LNCAP (cell line): ENCODE measurements at regions not wholly inside any gene's neighbourhood (a gene's known extent, or its start where the extent isn't known, plus 50 kb on each side); places are given as distances from the start of the nearest gene placed in this dataset.
A peak's percentile ranks its signal among the peaks of the same experiment; 100 is the strongest.

ENCODE experiments used
- CTCF ChIP-seq: fragments of 450-650 bp; IDR thresholded peaks from 2 replicates; pipeline ENCODE4 v1.5.1; 2017; ENCODE audit warnings: mild to moderate bottlenecking

GRCh38 chr3:193775421-193776077 lies 182.5 kb downstream of the OPA1 start:
- no peak for TF ChIP-seq CTCF

- TF ChIP-seq CTCF: no peak
These were observed 183.8 kb downstream of the OPA1 start for GRCh38 chr3:193776626-193777358.

GRCh38 chr3:193777524-193777923 lies 184.5 kb downstream of the OPA1 start:
- no peak for TF ChIP-seq CTCF

GRCh38 chr3:193778676-193779075 lies 185.7 kb downstream of the OPA1 start:
- TF ChIP-seq CTCF: no peak

GRCh38 chr3:193779933-193780332 lies 186.9 kb downstream of the OPA1 start:
- TF ChIP-seq CTCF: no peak

GRCh38 chr3:193780397-193780796 lies 187.4 kb downstream of the OPA1 start:
- no peak for TF ChIP-seq CTCF

GRCh38 chr3:193780810-193781478 lies 187.9 kb downstream of the OPA1 start:
- peak; percentile 86 for TF ChIP-seq CTCF
